GM18499 (cell line): ENCODE measurements at regions not wholly inside any gene's neighbourhood (a gene's known extent, or its start where the extent isn't known, plus 50 kb on each side); places are given as distances from the start of the nearest gene placed in this dataset.
"Not testable (repeated sequence)": the region's sequence is repeated elsewhere in the genome, so short reads cannot be mapped to it uniquely, and the experiment has no call there.

ENCODE experiments used
- ATAC-seq: cut with Tn5 transposase; IDR thresholded peaks from one replicate; pipeline ENCODE4 v1.9.1; 2021; ENCODE audit warnings: moderate number of reproducible peaks; ENCODE audit not compliant: insufficient read depth, unreplicated experiment

GRCh38 chr7:113199841-113200240, 81.5 kb upstream of the SMIM30 start:
- no peak for ATAC-seq

DNA sequence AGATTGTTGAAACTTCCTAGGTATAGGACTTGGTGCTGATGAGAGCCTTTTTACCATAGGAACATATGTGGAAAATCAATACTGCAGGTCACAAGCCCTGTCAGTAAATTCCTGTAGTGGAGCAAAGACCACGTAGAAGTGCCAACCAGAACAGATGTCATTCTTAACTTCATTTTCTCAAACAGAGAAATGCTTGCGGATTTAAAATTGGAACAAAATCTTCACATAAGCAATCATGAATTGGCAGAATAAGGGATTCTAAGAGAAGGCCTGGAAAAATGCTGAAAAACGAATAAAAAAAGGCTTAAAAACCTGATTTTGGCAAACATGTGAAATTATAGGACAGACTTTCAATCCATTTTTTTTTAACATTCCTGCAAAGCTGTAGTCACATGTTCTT, 80.8 kb upstream of the SMIM30 start:
- no peak for ATAC-seq

- no peak for ATAC-seq
Measured at GRCh38 chr7:113198226-113198625, 79.9 kb upstream of the SMIM30 start.

DNA sequence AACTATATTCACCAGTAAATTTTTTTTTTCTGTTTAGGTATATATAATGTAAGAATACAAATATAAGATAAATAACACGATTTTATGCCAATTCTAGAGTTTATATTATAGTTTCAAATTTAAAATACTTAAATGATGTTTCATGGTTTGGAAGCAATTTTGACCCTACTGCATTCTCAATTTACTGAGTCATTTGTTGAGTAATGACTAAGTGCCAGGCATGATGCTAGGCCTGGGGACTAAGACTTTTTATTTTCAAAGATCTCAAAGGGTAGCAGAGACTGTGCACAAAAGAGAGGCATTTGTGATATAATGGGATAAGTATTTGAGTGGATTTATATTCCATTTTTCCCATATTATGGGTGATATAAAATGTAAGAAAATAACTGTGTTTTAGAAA, 78.9 kb upstream of the SMIM30 start:
- ATAC-seq, result no peak

DNA sequence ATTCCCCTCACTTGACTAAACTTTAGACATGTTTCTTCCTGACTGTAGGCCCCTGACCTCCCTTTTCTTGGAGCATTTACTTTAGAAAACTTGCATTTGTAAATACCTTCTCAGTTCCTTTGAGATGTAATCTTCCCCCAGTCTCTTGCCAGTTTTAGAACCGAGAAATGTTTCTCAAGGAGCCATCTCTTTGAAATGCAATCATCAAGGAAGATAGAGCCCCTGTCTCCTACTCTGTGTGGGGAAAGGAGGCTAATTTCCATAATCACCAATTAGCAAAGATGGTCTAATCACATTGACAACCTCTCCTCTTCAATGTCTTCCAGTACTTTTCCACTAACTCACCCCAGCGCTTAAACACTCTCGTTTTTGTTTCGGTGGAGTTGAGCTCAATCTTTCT, 70.0 kb upstream of the SMIM30 start:
- no peak for ATAC-seq

DNA sequence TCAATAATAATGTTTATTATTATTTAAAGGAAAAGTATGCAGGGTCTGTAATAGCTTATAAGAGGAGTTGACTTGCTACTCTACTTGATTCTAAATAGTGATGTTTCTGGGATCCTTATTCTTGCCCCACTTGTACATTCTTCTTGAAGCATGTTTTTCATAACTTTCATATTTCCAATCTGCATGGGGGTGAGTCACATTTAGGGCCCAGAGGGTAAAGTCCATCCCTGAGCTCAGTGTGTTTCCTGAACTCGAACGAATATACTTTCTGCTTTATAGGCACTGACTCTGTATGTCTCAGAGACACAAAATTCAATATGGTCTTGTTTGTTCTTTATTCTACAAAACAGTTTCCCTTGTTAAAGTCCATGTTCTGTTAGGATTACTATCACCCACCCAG, 61.0 kb upstream of the SMIM30 start:
- ATAC-seq, result no peak

DNA sequence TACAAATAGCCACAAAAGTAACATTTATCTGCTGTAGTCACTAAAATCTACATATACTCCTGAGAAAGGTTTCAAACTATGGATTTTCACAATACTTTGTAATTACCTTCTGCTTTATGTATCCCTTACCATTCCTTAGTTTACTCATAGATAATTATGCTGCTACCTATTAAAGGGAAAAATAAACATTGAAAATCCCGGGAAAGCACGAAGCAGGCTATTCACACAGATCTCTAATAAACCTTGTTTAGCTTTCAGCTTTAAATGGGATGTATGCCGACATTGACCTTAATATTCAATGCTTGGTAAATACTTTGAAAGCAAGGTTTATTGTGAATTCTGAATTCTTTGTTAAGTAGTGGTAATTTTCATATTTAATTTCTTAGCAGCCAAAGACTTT, 58.5 kb upstream of the SMIM30 start:
- no peak for ATAC-seq

DNA sequence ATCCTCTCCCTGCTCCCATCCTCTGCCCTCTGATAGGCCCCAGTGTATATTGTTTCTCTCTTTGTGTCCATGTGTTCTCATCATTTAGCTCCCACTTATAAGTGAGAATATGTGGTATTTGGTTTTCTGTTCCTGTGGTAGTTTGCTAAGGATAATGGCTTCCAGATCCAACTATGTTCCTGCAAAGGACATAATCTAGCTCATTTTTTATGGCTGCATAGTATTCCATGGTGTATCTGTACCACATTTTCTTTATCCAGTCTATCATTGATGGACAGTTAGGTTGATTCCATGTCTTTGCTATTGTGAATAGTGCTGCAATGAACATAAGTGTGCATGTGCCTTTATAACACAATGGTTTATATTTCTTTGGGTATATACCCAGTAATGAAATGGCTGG, 57.8 kb upstream of the SMIM30 start:
- ATAC-seq, result not testable (repeated sequence)

DNA sequence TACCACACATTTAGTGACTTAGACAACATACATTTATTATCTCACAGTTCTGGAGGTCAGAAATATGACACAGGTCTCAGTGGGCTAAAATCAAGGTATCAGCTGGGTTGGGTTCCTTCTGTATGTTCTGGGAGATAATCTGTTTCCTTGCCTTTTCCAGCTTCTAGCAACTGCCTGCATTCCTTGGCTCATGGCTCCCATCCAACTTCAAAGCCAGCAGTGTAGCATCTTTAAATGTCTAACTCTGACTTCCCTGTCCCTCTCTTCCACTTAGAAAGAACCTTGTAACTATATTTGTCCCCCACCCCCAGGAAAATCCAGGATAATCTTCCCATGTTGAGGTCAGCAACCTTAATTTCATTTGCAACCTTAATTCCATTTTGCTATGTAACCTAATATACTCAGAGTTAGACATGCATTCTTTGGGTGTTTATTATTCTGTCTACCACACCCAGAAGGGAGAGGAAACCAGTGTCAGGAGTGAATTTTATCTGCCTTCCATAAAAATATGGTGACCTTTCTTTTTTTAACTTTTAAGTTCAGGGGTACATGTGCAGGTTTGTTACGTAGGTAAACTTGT, 57.3 kb upstream of the SMIM30 start:
- no peak for ATAC-seq

- no peak for ATAC-seq
Measured at GRCh38 chr7:113172726-113173125, 54.4 kb upstream of the SMIM30 start.

DNA sequence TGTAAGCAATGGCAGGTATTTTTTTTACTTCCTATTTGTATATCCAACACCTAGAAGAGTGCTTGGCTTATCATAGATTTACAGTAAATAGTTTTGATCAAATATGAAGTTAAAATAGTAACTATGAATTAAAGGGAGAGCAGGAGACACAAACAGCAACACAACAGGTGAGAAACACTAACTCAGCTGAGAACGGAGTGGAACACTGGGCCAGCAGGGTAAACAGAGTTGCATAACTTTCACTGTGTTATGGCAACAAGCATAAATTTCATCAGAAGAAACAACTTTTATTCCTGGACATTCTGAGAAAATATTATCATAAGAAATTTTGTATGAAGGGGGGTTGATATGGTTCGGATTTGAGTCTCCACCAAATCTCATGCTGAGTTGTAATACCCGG, 52.2 kb upstream of the SMIM30 start:
- no peak for ATAC-seq
